ENCODE measurements at regions not wholly inside any gene's neighbourhood (a gene's known extent, or its start where the extent isn't known, plus 50 kb on each side); places are given as distances from the start of the nearest gene placed in this dataset.
"Not testable (repeated sequence)": the region's sequence is repeated elsewhere in the genome, so short reads cannot be mapped to it uniquely, and the experiment has no call there.

DNA sequence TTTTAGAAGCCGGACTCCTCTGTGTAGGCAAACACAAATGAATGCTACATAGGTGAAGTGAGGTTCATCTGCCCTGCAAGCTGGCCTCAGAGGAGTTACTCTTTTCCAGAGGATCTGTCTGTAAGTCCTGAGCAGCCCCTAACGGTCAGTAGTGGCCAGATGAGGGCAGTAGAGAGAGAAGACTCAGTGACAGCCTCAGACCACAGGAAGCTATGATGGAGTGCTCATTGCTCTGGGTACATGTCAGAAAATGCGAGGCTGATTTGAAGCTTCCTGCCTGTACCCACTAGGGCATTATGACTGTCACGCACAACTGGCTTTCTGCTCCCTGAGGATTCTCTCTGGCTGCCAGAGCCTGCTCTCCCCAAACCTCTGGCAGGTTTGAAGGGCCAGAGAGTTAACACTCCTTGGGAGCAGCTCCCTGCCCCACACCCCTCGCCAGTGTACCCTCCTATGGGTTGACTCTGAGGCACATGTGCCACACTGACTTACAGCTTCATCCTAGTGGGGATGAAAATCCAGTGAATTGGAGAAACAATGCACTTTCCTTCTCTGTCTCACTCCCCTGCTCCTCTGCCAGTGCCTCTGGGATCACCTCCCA, 141.5 kb downstream of the GABRG2 start:
- no peak for DNase-seq

- no peak for DNase-seq
These were observed 147.0 kb downstream of the GABRG2 start for GRCh38 chr5:162214551-162214950.

- DNase-seq: no peak
These were observed 149.5 kb downstream of the GABRG2 start for GRCh38 chr5:162217037-162217436.

DNA sequence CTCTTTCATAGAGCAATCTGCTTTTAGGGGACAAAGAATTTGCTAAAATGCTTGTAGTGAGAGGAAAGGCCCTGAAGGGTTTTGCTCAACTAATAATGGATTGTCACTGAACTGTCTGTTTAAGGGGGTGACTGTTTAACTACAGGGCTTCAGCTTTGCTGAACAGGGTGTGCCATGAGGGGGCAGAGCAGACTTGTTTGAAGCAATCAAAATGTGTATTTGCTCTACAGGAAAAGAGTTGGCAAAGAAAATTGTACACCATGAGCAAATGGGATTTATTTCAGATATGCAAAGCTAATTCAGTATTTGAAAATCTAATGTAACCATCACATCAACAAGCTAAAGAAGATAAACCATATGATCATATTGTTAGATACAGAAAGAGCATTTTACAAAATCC, 154.3 kb downstream of the GABRG2 start:
- no peak for DNase-seq

DNA sequence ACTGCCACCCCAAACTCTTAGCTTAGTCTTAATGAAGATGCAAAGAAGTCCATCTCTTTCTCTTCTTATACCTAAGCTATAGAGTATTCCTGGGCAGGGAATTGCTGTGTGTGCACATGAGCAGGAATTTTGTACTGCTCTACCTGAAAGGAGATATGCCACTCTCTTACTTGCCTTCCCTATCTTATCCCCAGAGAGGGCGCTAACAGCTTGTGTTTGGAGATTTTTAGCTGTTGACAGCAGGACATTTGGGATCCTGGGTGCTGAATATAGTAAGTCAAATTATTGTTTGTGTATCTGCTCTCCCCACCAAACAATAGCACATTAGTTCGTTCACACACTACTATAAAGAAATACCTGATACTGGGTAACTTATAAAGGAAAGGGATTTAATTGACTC, 159.5 kb downstream of the GABRG2 start:
- DNase-seq: no peak

DNA sequence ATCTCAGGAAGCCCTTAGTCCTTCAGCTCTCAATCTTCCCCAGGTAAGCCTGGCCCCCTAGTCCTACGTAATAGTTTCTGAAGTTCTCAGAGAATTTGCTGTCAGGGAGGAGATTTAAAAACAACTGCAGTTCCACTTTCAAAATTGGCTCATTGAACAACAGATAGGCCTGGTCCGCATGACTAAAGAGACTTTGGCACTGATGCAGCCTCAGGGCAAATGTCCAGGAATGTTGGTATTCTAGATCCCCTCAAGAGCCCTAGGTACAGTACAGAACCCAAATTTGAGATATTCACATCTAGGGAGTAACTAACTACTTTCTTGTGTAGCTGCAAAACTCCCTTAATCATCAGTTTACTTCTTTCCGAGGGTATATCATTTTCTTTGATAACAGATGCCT, 162.8 kb downstream of the GABRG2 start:
- DNase-seq: no peak

- DNase-seq: no peak
These were observed 163.9 kb downstream of the GABRG2 start for GRCh38 chr5:162231522-162231921.

DNA sequence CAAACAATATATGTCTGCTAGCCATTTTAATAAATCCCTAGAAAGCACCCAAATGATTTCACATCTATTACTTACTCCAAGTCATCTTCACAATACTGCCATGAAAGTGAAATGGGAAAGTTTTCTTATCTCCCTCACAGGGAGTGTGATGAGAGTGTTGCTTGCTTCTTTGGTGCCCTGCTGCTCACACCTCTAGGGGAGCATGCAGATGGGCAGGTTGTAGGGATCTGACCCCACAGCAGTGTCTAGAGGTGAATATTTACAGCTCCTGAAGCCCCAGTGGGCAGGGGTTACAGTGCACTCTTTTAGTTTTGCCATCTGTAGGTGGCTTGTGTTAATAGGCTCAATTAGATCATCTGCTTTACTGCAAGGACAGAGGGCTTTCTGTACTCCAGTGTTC, 173.2 kb downstream of the GABRG2 start:
- DNase-seq: no peak

- DNase-seq: no peak
These were observed 174.8 kb downstream of the GABRG2 start for GRCh38 chr5:162242416-162242815.

GRCh38 chr5:162243651-162244050, 176.1 kb downstream of the GABRG2 start:
- no peak for DNase-seq

GRCh38 chr5:162248107-162248713, 180.6 kb downstream of the GABRG2 start:
- no peak for DNase-seq

- DNase-seq: no peak
These were observed 189.1 kb downstream of the GABRG2 start for GRCh38 chr5:162256711-162257110.

- DNase-seq: no peak
These were observed 201.3 kb downstream of the GABRG2 start for GRCh38 chr5:162268694-162269481.

DNA sequence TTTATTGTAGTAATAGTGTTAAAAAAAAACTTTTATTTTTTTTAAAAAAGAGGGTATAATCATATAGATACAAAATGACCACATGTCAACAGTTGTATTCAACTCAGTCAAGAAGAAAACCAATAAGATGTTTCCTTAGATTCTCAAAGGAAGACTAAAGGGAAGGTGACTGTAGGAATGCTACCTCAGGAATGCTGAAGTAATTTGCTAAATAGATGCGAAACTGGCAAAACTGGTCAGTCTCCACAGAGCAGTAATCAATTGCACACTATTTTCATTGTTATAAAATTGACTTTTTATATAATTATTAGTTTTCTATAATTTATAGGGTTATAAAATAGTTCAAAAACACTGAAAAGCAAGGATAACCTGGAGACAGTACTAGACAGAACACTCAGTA, 204.8 kb downstream of the GABRG2 start:
- no peak for DNase-seq

DNA sequence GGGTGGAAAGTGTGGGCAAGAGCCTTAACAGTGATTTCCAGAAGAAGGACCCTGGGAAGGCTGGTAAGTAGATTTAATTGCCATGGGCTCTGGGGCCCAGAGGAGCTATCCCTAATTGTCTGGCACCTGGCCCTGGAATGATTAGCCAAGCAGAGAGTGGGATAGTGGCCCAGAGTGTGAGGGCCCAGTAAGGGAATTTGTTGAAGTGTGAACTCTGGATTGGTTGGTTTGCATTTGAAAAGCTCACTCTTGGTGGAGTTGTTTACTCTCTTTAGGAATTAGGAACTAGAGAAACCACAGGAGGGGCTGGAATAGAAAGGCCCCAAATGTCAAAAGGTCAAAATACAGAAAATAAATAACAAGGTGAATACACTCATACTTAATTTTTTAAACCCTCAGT, 207.1 kb downstream of the GABRG2 start:
- no peak for DNase-seq

- DNase-seq: not testable (repeated sequence)
These were observed 207.8 kb downstream of the GABRG2 start for GRCh38 chr5:162275387-162275786.

DNA sequence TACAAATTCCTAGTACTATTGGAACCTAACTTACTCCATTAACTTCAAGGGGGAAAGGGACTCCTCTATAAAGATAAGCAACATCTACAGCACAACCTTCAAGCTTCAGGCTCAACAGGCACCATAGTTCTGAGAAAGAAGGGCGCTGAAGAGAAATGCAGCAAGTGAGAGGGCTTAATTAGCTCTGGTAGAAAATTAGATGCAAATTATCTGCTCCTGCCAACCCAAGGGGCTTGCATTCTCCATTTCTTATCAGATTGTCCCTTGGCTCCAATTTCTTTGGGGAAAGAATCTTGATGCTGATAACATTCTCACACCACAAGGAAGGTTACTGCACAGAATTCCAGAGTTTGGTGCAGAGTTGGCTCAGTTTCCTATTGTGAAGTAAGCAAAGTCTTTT, 214.6 kb downstream of the GABRG2 start:
- DNase-seq: no peak

DNA sequence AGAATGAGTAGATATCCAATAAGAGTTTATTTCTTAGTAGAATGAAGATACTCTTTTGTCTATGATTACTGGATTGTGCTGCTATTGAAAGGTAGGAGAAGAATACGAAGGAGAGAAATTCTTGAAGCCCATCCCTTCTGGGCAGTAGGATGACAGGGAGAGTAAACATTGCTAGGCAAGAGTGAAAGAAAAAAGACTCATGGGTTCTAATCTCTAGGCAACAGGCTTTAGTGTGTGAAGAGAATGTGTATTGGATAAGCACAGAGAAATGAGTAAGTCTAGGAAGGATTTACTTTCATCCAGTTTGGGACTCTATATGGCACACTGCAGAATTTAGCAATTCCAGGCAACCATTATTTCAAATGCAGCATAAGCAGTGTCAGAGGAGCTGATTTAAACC, 216.0 kb downstream of the GABRG2 start:
- DNase-seq: no peak

DNA sequence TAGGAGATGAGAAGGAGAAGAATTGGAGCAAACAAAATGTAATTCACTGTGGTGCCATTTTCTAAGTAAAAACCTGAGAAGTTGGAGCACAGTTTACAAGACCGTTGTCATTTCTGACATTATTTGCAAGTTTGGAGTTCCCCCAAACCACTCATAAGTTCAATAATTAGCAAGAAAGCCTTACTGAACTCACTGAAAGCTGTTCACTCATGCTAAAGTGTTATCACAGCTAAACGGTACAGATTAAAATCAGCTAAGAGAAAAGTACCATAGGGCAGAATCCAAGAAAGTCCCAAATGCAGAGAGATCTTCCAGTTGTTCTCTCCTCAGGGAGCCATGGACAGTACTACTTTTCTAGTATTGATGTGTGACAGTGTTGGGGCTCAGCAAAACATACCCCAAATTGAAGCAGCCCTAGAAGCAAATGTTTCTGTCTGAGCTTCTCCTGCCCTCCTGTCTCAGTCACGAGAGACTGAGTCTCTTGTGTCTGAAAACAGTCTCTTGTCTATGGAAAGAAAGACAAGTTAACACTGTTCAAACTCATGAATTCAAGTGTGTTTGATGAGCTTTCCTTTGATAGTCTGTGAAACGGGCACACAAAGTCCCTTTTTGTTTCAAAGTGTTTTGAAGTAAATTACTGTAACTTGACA, 221.2 kb downstream of the GABRG2 start:
- DNase-seq: no peak

DNA sequence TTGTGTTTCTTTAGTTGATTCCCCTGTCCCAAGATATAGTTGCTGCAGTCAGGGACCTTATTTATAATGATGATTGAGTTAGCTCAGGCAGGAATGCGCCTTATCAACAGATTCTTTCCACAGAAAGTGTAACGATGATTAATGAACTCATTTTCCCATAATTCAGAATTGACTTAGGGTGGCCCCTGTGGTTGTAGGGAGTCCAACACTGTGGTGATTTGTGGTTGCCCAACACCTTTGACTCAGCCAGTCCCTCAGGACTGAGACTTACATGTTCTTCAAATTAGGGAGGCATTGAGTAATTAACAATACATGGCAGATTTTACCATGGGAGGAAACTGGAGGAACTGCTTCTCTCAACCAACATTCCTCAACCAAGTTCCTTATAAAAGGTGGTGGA, 221.9 kb downstream of the GABRG2 start:
- no peak for DNase-seq

DNA sequence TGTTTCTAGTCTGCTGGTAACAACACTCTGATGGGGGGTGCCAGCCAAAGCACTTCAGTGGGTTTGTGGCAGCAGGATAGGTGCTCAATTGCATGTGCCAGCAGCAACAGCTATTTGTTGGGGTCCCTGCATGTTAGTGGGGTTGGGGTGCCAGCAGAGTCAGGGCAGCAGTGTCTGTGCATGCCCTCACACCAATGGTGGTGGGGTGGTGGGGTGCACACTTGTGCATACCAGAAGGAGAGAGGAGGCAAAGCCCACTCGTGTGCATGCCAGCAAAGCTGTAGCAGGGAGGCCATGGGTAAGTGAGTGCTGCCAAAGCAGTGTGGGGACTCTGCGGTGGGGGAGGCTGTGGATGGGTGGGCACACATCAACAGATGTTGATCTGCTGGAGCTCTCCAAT, 232.2 kb downstream of the GABRG2 start:
- DNase-seq: no peak

GRCh38 chr5:162301356-162301755, 233.8 kb downstream of the GABRG2 start:
- DNase-seq: no peak

DNA sequence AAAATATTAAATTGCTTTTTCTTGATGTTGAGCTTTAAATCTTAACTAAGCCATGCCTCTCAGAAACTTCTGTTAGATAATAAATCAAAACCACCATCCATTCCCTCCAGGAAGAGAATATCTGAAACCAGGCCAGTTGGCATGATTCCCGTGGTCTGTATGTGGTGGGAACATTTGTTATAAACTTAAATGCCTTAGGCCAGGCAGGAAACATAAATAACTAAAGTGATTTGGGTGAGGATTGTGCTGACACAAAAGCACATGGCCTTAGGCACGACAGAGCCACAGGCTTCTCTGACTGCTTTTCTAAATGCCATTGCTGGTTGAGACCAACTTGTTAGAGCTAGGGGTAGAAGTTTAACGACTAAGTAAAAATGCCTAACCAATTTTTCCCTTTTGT, 255.9 kb downstream of the GABRG2 start:
- no peak for DNase-seq

- no peak for DNase-seq
These were observed 256.8 kb downstream of the GABRG2 start for GRCh38 chr5:162324328-162324727.

All from CD4-positive, alpha-beta T cell treated with Interleukin-4 for 4 hours (primary cell).